K562 (cell line): ENCODE measurements at regions not wholly inside any gene's neighbourhood (a gene's known extent, or its start where the extent isn't known, plus 50 kb on each side); places are given as distances from the start of the nearest gene placed in this dataset.

Experiments
- ATF3 ChIP-seq, 2 experiments: fragments of 450-650 bp in 1 of 2; sonication (generic) in 1 of 2; formaldehyde crosslinking in 1 of 2; IDR thresholded peaks in 1 of 2; conservative IDR thresholded peaks in 1 of 2; 2 replicates each; pipeline versions ENCODE4 v1.6.1 to v1.8.1; 2016 to 2023; ENCODE audit warnings: mild to moderate bottlenecking in 2 of 2, moderate library complexity in 2 of 2, inconsistent platforms in 1 of 2, missing genetic modification reagents in 1 of 2
- CBFB ChIP-seq: sonication (generic); formaldehyde crosslinking; IDR thresholded peaks from 2 replicates; pipeline ENCODE4 v1.4.0; 2020; ENCODE audit warnings: mild to moderate bottlenecking, missing genetic modification reagents
- CTCF ChIP-seq, 3 experiments: IDR thresholded peaks in 2 of 3; conservative IDR thresholded peaks in 1 of 3; 2 replicates each; pipeline ENCODE4 v1.5.1; 2011 to 2012; ENCODE audit warnings: low read length in 3 of 3, mild to moderate bottlenecking in 3 of 3, control low read depth in 2 of 3, improper control_type of control experiment in 1 of 3, inconsistent platforms in 1 of 3, low read depth in 1 of 3, mixed read lengths in 1 of 3, moderate library complexity in 1 of 3; ENCODE audit not compliant: insufficient read depth in 2 of 3
- EGR1 ChIP-seq: fragments of 450-650 bp; conservative IDR thresholded peaks from 2 replicates; pipeline ENCODE4 v1.6.1; 2017; ENCODE audit warnings: mild to moderate bottlenecking
- POLR2A ChIP-seq: fragments of 450-650 bp; conservative IDR thresholded peaks from 2 replicates; pipeline ENCODE4 v1.6.1; 2016
- REST ChIP-seq, 2 experiments: fragments of 450-650 bp; formaldehyde crosslinking in 1 of 2; IDR thresholded peaks; 2 replicates each; pipeline versions ENCODE4 v1.4.0 to v1.6.1; 2014 to 2020; ENCODE audit warnings: mild to moderate bottlenecking in 2 of 2, borderline replicate concordance in 1 of 2, low read depth in 1 of 2
- ZNF184 ChIP-seq: sonication (generic); formaldehyde crosslinking; IDR thresholded peaks from 2 replicates; pipeline ENCODE4 v1.5.0; 2020; ENCODE audit warnings: missing genetic modification reagents

GRCh38 chr3:182612332-182612731 lies 181.0 kb upstream of the ATP11B start:
- no peak for TF ChIP-seq CTCF (IDR thresholded peaks at IDR 0.05 in 2 of 3, conservative IDR thresholded peaks at IDR 0.05 in 1 of 3; ENCODE audit: insufficient read depth in 2 of 3, low read depth in 1 of 3, low read length in 3 of 3)
- TF ChIP-seq CBFB (CRISPR knock-in tag): no peak
- TF ChIP-seq REST (IDR thresholded peaks at IDR 0.05; ENCODE audit: borderline replicate concordance): no peak
- no peak for TF ChIP-seq REST (CRISPR knock-in tag; IDR thresholded peaks at IDR 0.05; ENCODE audit: low read depth)
- no peak for TF ChIP-seq ATF3 (IDR thresholded peaks at IDR 0.05)
- no peak for TF ChIP-seq ATF3 (CRISPR knock-in tag; conservative IDR thresholded peaks at IDR 0.05)
- TF ChIP-seq ZNF184: no peak
- no peak for TF ChIP-seq EGR1
- no peak for TF ChIP-seq POLR2A
